H1 (cell line): ENCODE measurements at regions not wholly inside any gene's neighbourhood (a gene's known extent, or its start where the extent isn't known, plus 50 kb on each side); places are given as distances from the start of the nearest gene placed in this dataset.
A peak's percentile ranks its signal among the peaks of the same experiment; 100 is the strongest.

ENCODE experiments used
- CTCF ChIA-PET: fragments of 300-600 bp; sonication (Branson Sonifier 250); formaldehyde crosslinking; loops from one replicate; lab custom pipeline; 2021; ENCODE audit not compliant: partially characterized antibody; lab: Charles Lee
- POLR2A ChIA-PET: fragments of 300-600 bp; sonication (Branson Sonifier 250); formaldehyde crosslinking; loops from one replicate; lab custom pipeline; 2021; ENCODE audit warnings: inconsistent platforms; ENCODE audit not compliant: partially characterized antibody; lab: Charles Lee
- DNase-seq, 2 experiments: peaks; one replicate each; pipeline versions ENCODE4 v3.0.0 to v3.0.0-alpha.2; 2010 to 2022; ENCODE audit warnings: low spot score in 2 of 2, low read depth in 1 of 2, mixed read lengths in 1 of 2
- FAIRE-seq: peaks from 2 replicates; lab custom pipeline; 2011; peaks lifted over from hg19 to GRCh38; lab: Jason Lieb, UNC
- H2AFZ ChIP-seq: 2 replicates; pipeline ENCODE4 v1.8.1; 2012; ENCODE audit warnings: low read length, inconsistent platforms
- H2AK5ac ChIP-seq: 2 replicates; pipeline ENCODE4 v1.6.1; 2013; ENCODE audit warnings: low read depth, low read length
- H2BK120ac ChIP-seq: replicated peaks from 2 replicates; pipeline ENCODE3; 2013; ENCODE audit warnings: low read depth, low read length, inconsistent platforms
- H2BK12ac ChIP-seq: 2 replicates; pipeline ENCODE4 v1.6.1; 2013; ENCODE audit warnings: low read depth, low read length
- H2BK15ac ChIP-seq: 2 replicates; pipeline ENCODE4 v1.6.1; 2013; ENCODE audit warnings: low read length
- H2BK20ac ChIP-seq: 2 replicates; pipeline ENCODE4 v1.6.1; 2013; ENCODE audit warnings: low read length
- H2BK5ac ChIP-seq: 2 replicates; pipeline ENCODE4 v1.6.1; 2013; ENCODE audit warnings: low read depth, low read length
- H3K14ac ChIP-seq: 2 replicates; pipeline ENCODE4 v1.6.1; 2013; ENCODE audit warnings: inconsistent platforms; ENCODE audit not compliant: insufficient read length
- H3K18ac ChIP-seq: 2 replicates; pipeline ENCODE4 v1.6.1; 2013; ENCODE audit warnings: low read length; ENCODE audit errors: extremely low read depth
- H3K23ac ChIP-seq: 2 replicates; pipeline ENCODE4 v1.6.1; 2013; ENCODE audit warnings: inconsistent platforms; ENCODE audit not compliant: insufficient read length
- H3K23me2 ChIP-seq: 2 replicates; pipeline ENCODE4 v1.6.1; 2013; ENCODE audit warnings: low read depth, low read length
- H3K27ac ChIP-seq: 2 replicates; pipeline ENCODE4 v1.6.1; 2011; ENCODE audit warnings: low read depth, low read length, inconsistent platforms
- H3K27me3 ChIP-seq, 4 experiments: replicated peaks in 1 of 4; 1 replicate in 1 of 4; 2 replicates in 3 of 4; pipeline versions ENCODE4 v1.6.1 to v1.8.1; 2011 to 2013; ENCODE audit warnings: low read length in 3 of 4, mild to moderate bottlenecking in 3 of 4, inconsistent platforms in 2 of 4, mixed read lengths in 2 of 4, moderate library complexity in 1 of 4; ENCODE audit not compliant: control insufficient read depth in 3 of 4, insufficient read depth in 3 of 4; ENCODE audit errors: extremely low read depth in 1 of 4
- H3K36me3 ChIP-seq, 4 experiments: 2 replicates each; pipeline versions ENCODE4 v1.6.1 to v1.8.1; 2011 to 2013; ENCODE audit warnings: mild to moderate bottlenecking in 4 of 4, low read length in 3 of 4, moderate library complexity in 2 of 4, control low read depth in 1 of 4, inconsistent platforms in 1 of 4; ENCODE audit not compliant: insufficient read depth in 4 of 4, control insufficient read depth in 2 of 4
- H3K4ac ChIP-seq: replicated peaks from 2 replicates; pipeline ENCODE3; 2013; ENCODE audit warnings: low read length, low read depth, mixed read lengths, inconsistent platforms; ENCODE audit not compliant: insufficient read length
- H3K4me1 ChIP-seq, 4 experiments: replicated peaks in 1 of 4; 1 replicate in 1 of 4; 2 replicates in 3 of 4; pipeline versions ENCODE4 v1.6.1 to v1.8.1; 2011 to 2013; ENCODE audit warnings: low read length in 3 of 4, inconsistent platforms in 2 of 4, mixed read lengths in 1 of 4; ENCODE audit not compliant: insufficient read depth in 4 of 4, control insufficient read depth in 3 of 4
- H3K4me2 ChIP-seq, 2 experiments: 2 replicates each; pipeline versions ENCODE4 v1.6.1 to v1.8.1; 2011 to 2013; ENCODE audit warnings: low read depth in 2 of 2, low read length in 2 of 2, control low read depth in 1 of 2, inconsistent platforms in 1 of 2, mild to moderate bottlenecking in 1 of 2; ENCODE audit not compliant: insufficient read depth in 1 of 2
- H3K4me3 ChIP-seq, 4 experiments: fragments of 200-600, 300-600 bp in 1 of 4; sonication (generic), shearing (Covaris generic), sonication (Bioruptor Twin) in 1 of 4; 2 replicates each; pipeline versions ENCODE4 v1.5.1 to v1.8.1; 2011 to 2016; ENCODE audit warnings: low read length in 4 of 4, low read depth in 3 of 4, control low read depth in 2 of 4, inconsistent platforms in 2 of 4, mild to moderate bottlenecking in 2 of 4, mixed read lengths in 1 of 4, moderate library complexity in 1 of 4; ENCODE audit not compliant: insufficient read depth in 2 of 4; ENCODE audit errors: extremely low read depth in 1 of 4
- H3K56ac ChIP-seq: replicated peaks from 2 replicates; pipeline ENCODE3; 2013; ENCODE audit warnings: low read depth, mild to moderate bottlenecking, mixed read lengths, low read length, inconsistent platforms; ENCODE audit not compliant: insufficient read length
- H3K79me1 ChIP-seq: 2 replicates; pipeline ENCODE4 v1.6.1; 2013; ENCODE audit warnings: low read depth, low read length, control low read depth
- H3K79me2 ChIP-seq, 2 experiments: 2 replicates each; pipeline versions ENCODE4 v1.6.1 to v1.8.1; 2012 to 2013; ENCODE audit warnings: low read length in 2 of 2, mild to moderate bottlenecking in 2 of 2, inconsistent platforms in 1 of 2; ENCODE audit not compliant: insufficient read depth in 2 of 2, control insufficient read depth in 1 of 2
- H3K9ac ChIP-seq, 4 experiments: replicated peaks in 1 of 4; 1 replicate in 1 of 4; 2 replicates in 3 of 4; pipeline versions ENCODE4 v1.6.1 to v1.8.1; 2011 to 2013; ENCODE audit warnings: low read depth in 3 of 4, low read length in 3 of 4, control low read depth in 2 of 4, mild to moderate bottlenecking in 2 of 4, moderate library complexity in 2 of 4, inconsistent platforms in 1 of 4; ENCODE audit errors: extremely low read depth in 1 of 4
- H3K9me3 ChIP-seq, 2 experiments: 2 replicates each; pipeline versions ENCODE4 v1.6.1 to v1.8.1; 2012 to 2013; ENCODE audit warnings: mild to moderate bottlenecking in 2 of 2, moderate library complexity in 2 of 2, control low read depth in 1 of 2, inconsistent platforms in 1 of 2, low read depth in 1 of 2, low read length in 1 of 2, mixed read lengths in 1 of 2; ENCODE audit not compliant: insufficient read depth in 2 of 2
- H4K20me1 ChIP-seq, 2 experiments: replicated peaks in 1 of 2; 2 replicates each; pipeline versions ENCODE3 to v1.8.1; 2011 to 2013; ENCODE audit warnings: inconsistent platforms in 2 of 2, low read length in 2 of 2, mild to moderate bottlenecking in 1 of 2; ENCODE audit not compliant: insufficient read depth in 2 of 2, control insufficient read depth in 1 of 2
- H4K5ac ChIP-seq: 2 replicates; pipeline ENCODE4 v1.6.1; 2013; ENCODE audit warnings: low read length, low read depth, mixed read lengths, inconsistent platforms; ENCODE audit not compliant: insufficient read length
- H4K8ac ChIP-seq: 2 replicates; pipeline ENCODE4 v1.8.0; 2013; ENCODE audit warnings: mild to moderate bottlenecking, moderate library complexity, low read length, inconsistent platforms; ENCODE audit not compliant: insufficient read depth; ENCODE audit errors: extremely low read depth
- H4K91ac ChIP-seq: replicated peaks from 2 replicates; pipeline ENCODE3; 2013; ENCODE audit warnings: low read length, mixed read lengths, inconsistent platforms; ENCODE audit not compliant: insufficient read length
- RAD21 ChIP-seq, 2 experiments: IDR thresholded peaks in 1 of 2; conservative IDR thresholded peaks in 1 of 2; 2 replicates each; pipeline ENCODE4 v1.6.1; 2011; ENCODE audit warnings: low read depth in 2 of 2, low read length in 2 of 2, improper control_type of control experiment in 1 of 2, inconsistent platforms in 1 of 2, mild to moderate bottlenecking in 1 of 2, moderate library complexity in 1 of 2
- RFX5 ChIP-seq: IDR thresholded peaks from 2 replicates; pipeline ENCODE4 v1.6.1; 2011; ENCODE audit warnings: low read depth, low read length, improper control_type of control experiment, borderline replicate concordance
- SIN3A ChIP-seq, 2 experiments: IDR thresholded peaks in 1 of 2; conservative IDR thresholded peaks in 1 of 2; 2 replicates each; pipeline ENCODE4 v1.6.1; 2011 to 2012; ENCODE audit warnings: low read length in 2 of 2, improper control_type of control experiment in 1 of 2, low read depth in 1 of 2, mild to moderate bottlenecking in 1 of 2
- ZNF274 ChIP-seq: IDR thresholded peaks from 2 replicates; pipeline ENCODE4 v1.7.0; 2012; ENCODE audit warnings: low read length, borderline replicate concordance; ENCODE audit errors: extremely low read depth
- WGBS, 2 experiments: shearing (Covaris generic) in 1 of 2; methylation state at CpG; one replicate each; pipeline versions ENCODE4 v1.1.6 to v1.1.7; 2013 to 2015; ENCODE audit warnings: low lambda C conversion rate in 2 of 2, mixed read lengths in 2 of 2, inconsistent platforms in 1 of 2, low coverage in 1 of 2, missing lambda C conversion rate in 1 of 2; ENCODE audit not compliant: insufficient replicate concordance in 2 of 2, insufficient coverage in 1 of 2, insufficient read length in 1 of 2; ENCODE audit errors: extremely low coverage in 1 of 2, missing lambda C conversion rate in 1 of 2; 5-methylcytosine and 5-hydroxymethylcytosine counted together

DNA sequence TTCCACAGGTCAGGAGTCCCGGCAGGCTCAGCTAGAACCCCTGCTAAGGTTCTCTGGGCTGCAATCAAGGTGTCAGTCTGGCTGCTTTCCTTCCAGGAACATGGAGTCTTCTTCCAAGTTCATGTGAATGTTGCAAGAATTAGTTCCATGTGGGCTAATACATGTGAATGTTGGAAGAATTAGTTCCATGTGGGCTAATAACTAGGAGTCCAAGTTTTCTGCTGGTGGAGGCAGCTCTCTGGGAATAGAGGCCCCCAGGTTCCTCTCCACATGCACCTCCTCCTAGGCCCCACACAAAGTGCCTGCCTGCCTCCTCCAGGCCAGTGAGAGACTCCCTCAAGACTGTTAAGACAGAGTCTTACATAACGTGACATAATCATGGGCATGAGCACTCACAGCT is 140.8 kb upstream of the SLC35G4 start:
- H3K4ac ChIP-seq, result no peak overlapping the region
- no peak overlapping the region for H3K4me3 ChIP-seq
- no peak overlapping the region for H2BK20ac ChIP-seq
- no peak overlapping the region for H3K9ac ChIP-seq
- POLR2A ChIA-PET, result no interaction called here
- H3K27me3 ChIP-seq, result no peaks in the 10 kb centered on the region
- H2AK5ac ChIP-seq, result no peak overlapping the region
- no peak overlapping the region for H4K8ac ChIP-seq
- CTCF ChIA-PET, result no interaction called here
- H4K5ac ChIP-seq, result no peak overlapping the region
- no peak overlapping the region for H3K18ac ChIP-seq
- no peak overlapping the region for H4K91ac ChIP-seq
- H4K20me1 ChIP-seq, result no peaks in the 10 kb centered on the region
- no peak overlapping the region for H2BK12ac ChIP-seq
- H3K14ac ChIP-seq, result no peak overlapping the region
- DNase-seq, result no peak
- no peaks in the 10 kb centered on the region for H3K9me3 ChIP-seq
- no peaks in the 10 kb centered on the region for H3K23me2 ChIP-seq
- no peak overlapping the region for H2BK15ac ChIP-seq
- 62% methylated on average over 2 of the region's 2 CpGs; no CpG with 5 or more reads in 1 of the 2 experiments for WGBS, 2 experiments
- H3K79me1 ChIP-seq, result no peaks in the 10 kb centered on the region
- H3K56ac ChIP-seq, result no peak overlapping the region
- H3K27ac ChIP-seq, result no peak overlapping the region
- TF ChIP-seq RAD21 (IDR thresholded peaks at IDR 0.05 in 1 of 2, conservative IDR thresholded peaks at IDR 0.05 in 1 of 2; ENCODE audit: low read depth in 2 of 2, low read length in 2 of 2), result 0 out of 4 replicates have a peak, but pooled peaks of 1 of the 2 experiments have one; percentile 10
- TF ChIP-seq ZNF274, result no peak
- no peak for TF ChIP-seq SIN3A (conservative IDR thresholded peaks at IDR 0.05 in 1 of 2, IDR thresholded peaks at IDR 0.05 in 1 of 2; ENCODE audit: low read depth in 1 of 2, low read length in 2 of 2)
- no peak for TF ChIP-seq RFX5
- no peaks in the 10 kb centered on the region for H3K79me2 ChIP-seq
- no peak overlapping the region for H2BK120ac ChIP-seq
- no peak overlapping the region for H2BK5ac ChIP-seq
- 0 out of 2 replicates have a peak overlapping the region, but pooled peaks have one; percentile 22 for H2AFZ ChIP-seq
- no peak overlapping the region for H3K23ac ChIP-seq
- H3K4me1 ChIP-seq, result no peaks in the 10 kb centered on the region
- H3K36me3 ChIP-seq, result no peaks in the 10 kb centered on the region
- H3K4me2 ChIP-seq, result no peak overlapping the region
- no peak for FAIRE-seq
